H9 (cell line): ENCODE measurements at regions not wholly inside any gene's neighbourhood (a gene's known extent, or its start where the extent isn't known, plus 50 kb on each side); places are given as distances from the start of the nearest gene placed in this dataset.

ENCODE experiments used
- DNase-seq: peaks from one replicate; pipeline ENCODE4 v3.0.0-alpha.2; 2017
- H2AFZ ChIP-seq: one replicate; pipeline ENCODE4 v1.6.1; 2013; ENCODE audit warnings: mild to moderate bottlenecking, low read length, control low read depth, moderate library complexity
- H2AK5ac ChIP-seq: 2 replicates; pipeline ENCODE4 v1.6.1; 2013; ENCODE audit warnings: low read length, control low read depth, mixed read lengths; ENCODE audit not compliant: insufficient read length
- H2BK120ac ChIP-seq: one replicate; pipeline ENCODE4 v1.6.1; 2013; ENCODE audit warnings: low read depth, mild to moderate bottlenecking, low read length, control low read depth, inconsistent platforms; ENCODE audit not compliant: poor library complexity, severe bottlenecking
- H2BK12ac ChIP-seq: 2 replicates; pipeline ENCODE4 v1.6.1; 2013; ENCODE audit warnings: low read length, control low read depth, mixed read lengths, low read depth; ENCODE audit not compliant: insufficient read length
- H2BK15ac ChIP-seq: 2 replicates; pipeline ENCODE4 v1.6.1; 2013; ENCODE audit warnings: low read depth, low read length, control low read depth
- H2BK20ac ChIP-seq: one replicate; pipeline ENCODE4 v1.6.1; 2013; ENCODE audit warnings: low read depth, mild to moderate bottlenecking, low read length, control low read depth, inconsistent platforms; ENCODE audit not compliant: poor library complexity, severe bottlenecking
- H2BK5ac ChIP-seq: 2 replicates; pipeline ENCODE4 v1.6.1; 2013; ENCODE audit warnings: low read length, control low read depth, mixed read lengths; ENCODE audit not compliant: insufficient read length
- H3K14ac ChIP-seq: 2 replicates; pipeline ENCODE4 v1.6.1; 2013; ENCODE audit warnings: low read length, control low read depth; ENCODE audit not compliant: insufficient read depth
- H3K18ac ChIP-seq: 2 replicates; pipeline ENCODE4 v1.6.1; 2013; ENCODE audit warnings: low read depth, mild to moderate bottlenecking, mixed read lengths, low read length, control low read depth; ENCODE audit not compliant: insufficient read length
- H3K23ac ChIP-seq: 2 replicates; pipeline ENCODE4 v1.6.1; 2013; ENCODE audit warnings: low read length, control low read depth, mixed read lengths, low read depth; ENCODE audit not compliant: insufficient read length
- H3K23me2 ChIP-seq: 2 replicates; pipeline ENCODE4 v1.6.1; 2013; ENCODE audit warnings: low read depth, mild to moderate bottlenecking, mixed read lengths, low read length, control low read depth; ENCODE audit not compliant: insufficient read length, poor library complexity, severe bottlenecking
- H3K27ac ChIP-seq: 2 replicates; pipeline ENCODE4 v1.5.1; 2013; ENCODE audit warnings: low read length, control low read depth, mixed read lengths, low read depth; ENCODE audit not compliant: insufficient read length
- H3K27me3 ChIP-seq: 2 replicates; pipeline ENCODE4 v1.6.1; 2013; ENCODE audit warnings: low read length, control low read depth, inconsistent platforms; ENCODE audit not compliant: insufficient read depth
- H3K4ac ChIP-seq: 2 replicates; pipeline ENCODE4 v1.6.1; 2013; ENCODE audit warnings: low read depth, mild to moderate bottlenecking, control low read depth, inconsistent platforms, low read length, moderate library complexity
- H3K4me1 ChIP-seq: 2 replicates; pipeline ENCODE4 v1.6.1; 2013; ENCODE audit warnings: low read length, control low read depth, inconsistent platforms; ENCODE audit not compliant: insufficient read depth
- H3K4me2 ChIP-seq: 2 replicates; pipeline ENCODE4 v1.6.1; 2013; ENCODE audit warnings: low read length, control low read depth, mixed read lengths; ENCODE audit not compliant: insufficient read length, insufficient read depth
- H3K56ac ChIP-seq: 2 replicates; pipeline ENCODE4 v1.6.1; 2013; ENCODE audit warnings: low read depth, mild to moderate bottlenecking, mixed read lengths, low read length, control low read depth; ENCODE audit not compliant: insufficient read length
- H3K79me1 ChIP-seq: 2 replicates; pipeline ENCODE4 v1.6.1; 2013; ENCODE audit warnings: low read depth, mild to moderate bottlenecking, moderate library complexity, low read length, control low read depth, inconsistent platforms; ENCODE audit not compliant: insufficient read depth, poor library complexity, severe bottlenecking
- H3K79me2 ChIP-seq: 2 replicates; pipeline ENCODE4 v1.6.1; 2013; ENCODE audit warnings: low read length, control low read depth, inconsistent platforms; ENCODE audit not compliant: insufficient read depth
- H3K9ac ChIP-seq: 2 replicates; pipeline ENCODE4 v1.6.1; 2013; ENCODE audit warnings: low read length, control low read depth, mixed read lengths; ENCODE audit not compliant: insufficient read length; ENCODE audit errors: extremely low read depth
- H3K9me3 ChIP-seq: one replicate; pipeline ENCODE4 v1.6.1; 2013; ENCODE audit warnings: low read depth, low read length, inconsistent platforms; ENCODE audit not compliant: control insufficient read depth
- H3T11ph ChIP-seq: one replicate; pipeline ENCODE4 v1.6.1; 2013; ENCODE audit warnings: mild to moderate bottlenecking, low read length, control low read depth, inconsistent platforms
- H4K20me1 ChIP-seq: one replicate; pipeline ENCODE4 v1.6.1; 2013; ENCODE audit not compliant: control insufficient read depth, insufficient read length, insufficient read depth
- H4K5ac ChIP-seq: 2 replicates; pipeline ENCODE4 v1.6.1; 2013; ENCODE audit warnings: low read depth, mild to moderate bottlenecking, mixed read lengths, low read length, control low read depth; ENCODE audit not compliant: insufficient read length
- H4K8ac ChIP-seq: replicated peaks from 2 replicates; pipeline ENCODE4 v1.6.1; 2013; ENCODE audit warnings: low read length, control low read depth, mixed read lengths, low read depth; ENCODE audit not compliant: insufficient read length
- H4K91ac ChIP-seq: 2 replicates; pipeline ENCODE4 v1.6.1; 2013; ENCODE audit warnings: low read depth, mild to moderate bottlenecking, moderate library complexity, mixed read lengths, low read length, control low read depth; ENCODE audit not compliant: insufficient read length
- H3K27ac Mint-ChIP-seq, 3 experiments: 2 replicates in 2 of 3; 3 replicates in 1 of 3; pipeline ENCODE4 v1.8.0; 2020 to 2021; ENCODE audit warnings: mixed read lengths in 3 of 3, mild to moderate bottlenecking in 1 of 3, moderate library complexity in 1 of 3
- H3K27me3 Mint-ChIP-seq: 2 replicates; pipeline ENCODE4 v1.8.0; 2021; ENCODE audit warnings: low read depth, mild to moderate bottlenecking, moderate library complexity, mixed read lengths
- H3K36me3 Mint-ChIP-seq, 3 experiments: 2 replicates in 2 of 3; 3 replicates in 1 of 3; pipeline ENCODE4 v1.8.0; 2020 to 2021; ENCODE audit warnings: low read depth in 3 of 3, mixed read lengths in 3 of 3; ENCODE audit not compliant: insufficient read depth in 1 of 3
- H3K4me1 Mint-ChIP-seq, 2 experiments: 2 replicates each; pipeline ENCODE4 v1.8.0; 2020; ENCODE audit warnings: mixed read lengths in 2 of 2
- H3K4me3 Mint-ChIP-seq, 2 experiments: 2 replicates in 1 of 2; 3 replicates in 1 of 2; pipeline ENCODE4 v1.8.0; 2020 to 2021; ENCODE audit warnings: mild to moderate bottlenecking in 2 of 2, mixed read lengths in 2 of 2, moderate library complexity in 1 of 2
- H3K9me3 Mint-ChIP-seq, 2 experiments: 2 replicates in 1 of 2; 3 replicates in 1 of 2; pipeline ENCODE4 v1.8.0; 2020; ENCODE audit warnings: mild to moderate bottlenecking in 2 of 2, mixed read lengths in 2 of 2, moderate library complexity in 1 of 2
- WGBS: extraction: QIAGEN DNeasy Blood & Tissue Kit; methylation state at CpG from one replicate; pipeline ENCODE4 v1.1.7; 2013; ENCODE audit warnings: missing lambda C conversion rate, low lambda C conversion rate, mixed read lengths; ENCODE audit not compliant: insufficient read length; ENCODE audit errors: extremely low coverage; 5-methylcytosine and 5-hydroxymethylcytosine counted together
- TF ChIP-seq, protein P1 (sequence below): fragments of 200-600 bp; sonication (generic); conservative IDR thresholded peaks from 3 replicates; pipeline ENCODE4 v1.8.0; 2021; ENCODE audit warnings: antibody characterized with exemption, mild to moderate bottlenecking

GRCh38 chr3:66099541-66100065 lies 60.9 kb upstream of the MAGI1 start:
- H3K23me2 ChIP-seq, result no peaks in the 10 kb centered on the region
- H2BK120ac ChIP-seq, result no peak overlapping the region
- H2AFZ ChIP-seq, result no peak overlapping the region
- no peaks in the 10 kb centered on the region for H3K79me2 ChIP-seq
- no peak overlapping the region for H3K27ac Mint-ChIP-seq
- H3K27me3 Mint-ChIP-seq, result no peaks in the 10 kb centered on the region
- no peaks in the 10 kb centered on the region for H4K20me1 ChIP-seq
- H3K79me1 ChIP-seq, result no peaks in the 10 kb centered on the region
- H3K4me2 ChIP-seq, result no peak overlapping the region
- H3K4ac ChIP-seq, result no peak overlapping the region
- H3K4me3 Mint-ChIP-seq, result no peak overlapping the region
- no peak overlapping the region for H3K27ac ChIP-seq
- no peak overlapping the region for H2BK5ac ChIP-seq
- H3K56ac ChIP-seq, result no peak overlapping the region
- no peak overlapping the region for H3K18ac ChIP-seq
- H3K4me1 ChIP-seq, result no peaks in the 10 kb centered on the region
- no peaks in the 10 kb centered on the region for H3K36me3 Mint-ChIP-seq
- H2AK5ac ChIP-seq, result no peak overlapping the region
- peaks cover 3% of the 10 kb centered on the region in 2 experiments; a peak in 1 of 5 replicates for H3K9me3 Mint-ChIP-seq
- H3K4me1 Mint-ChIP-seq, result peaks cover 16 to 20% of the 10 kb centered on the region in 2 experiments
- H2BK15ac ChIP-seq, result no peak overlapping the region
- H3K9ac ChIP-seq, result no peak overlapping the region
- H2BK12ac ChIP-seq, result no peak overlapping the region
- no peak for DNase-seq
- no peak overlapping the region for H3K23ac ChIP-seq
- H3T11ph ChIP-seq, result no peak overlapping the region
- no CpG with 5 or more reads among the region's 1 CpG for WGBS
- no peaks in the 10 kb centered on the region for H3K9me3 ChIP-seq
- H3K14ac ChIP-seq, result no peak overlapping the region
- TF ChIP-seq, protein P1, sequence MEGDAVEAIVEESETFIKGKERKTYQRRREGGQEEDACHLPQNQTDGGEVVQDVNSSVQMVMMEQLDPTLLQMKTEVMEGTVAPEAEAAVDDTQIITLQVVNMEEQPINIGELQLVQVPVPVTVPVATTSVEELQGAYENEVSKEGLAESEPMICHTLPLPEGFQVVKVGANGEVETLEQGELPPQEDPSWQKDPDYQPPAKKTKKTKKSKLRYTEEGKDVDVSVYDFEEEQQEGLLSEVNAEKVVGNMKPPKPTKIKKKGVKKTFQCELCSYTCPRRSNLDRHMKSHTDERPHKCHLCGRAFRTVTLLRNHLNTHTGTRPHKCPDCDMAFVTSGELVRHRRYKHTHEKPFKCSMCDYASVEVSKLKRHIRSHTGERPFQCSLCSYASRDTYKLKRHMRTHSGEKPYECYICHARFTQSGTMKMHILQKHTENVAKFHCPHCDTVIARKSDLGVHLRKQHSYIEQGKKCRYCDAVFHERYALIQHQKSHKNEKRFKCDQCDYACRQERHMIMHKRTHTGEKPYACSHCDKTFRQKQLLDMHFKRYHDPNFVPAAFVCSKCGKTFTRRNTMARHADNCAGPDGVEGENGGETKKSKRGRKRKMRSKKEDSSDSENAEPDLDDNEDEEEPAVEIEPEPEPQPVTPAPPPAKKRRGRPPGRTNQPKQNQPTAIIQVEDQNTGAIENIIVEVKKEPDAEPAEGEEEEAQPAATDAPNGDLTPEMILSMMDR, result no peak
- H3K27me3 ChIP-seq, result no peaks in the 10 kb centered on the region
- H4K91ac ChIP-seq, result no peak overlapping the region
- no peak overlapping the region for H4K8ac ChIP-seq
- H4K5ac ChIP-seq, result no peak overlapping the region
- H2BK20ac ChIP-seq, result no peak overlapping the region
